ENCODE measurements at regions not wholly inside any gene's neighbourhood (a gene's known extent, or its start where the extent isn't known, plus 50 kb on each side); places are given as distances from the start of the nearest gene placed in this dataset.
"Not testable (repeated sequence)": the region's sequence is repeated elsewhere in the genome, so short reads cannot be mapped to it uniquely, and the experiment has no call there.

DNA sequence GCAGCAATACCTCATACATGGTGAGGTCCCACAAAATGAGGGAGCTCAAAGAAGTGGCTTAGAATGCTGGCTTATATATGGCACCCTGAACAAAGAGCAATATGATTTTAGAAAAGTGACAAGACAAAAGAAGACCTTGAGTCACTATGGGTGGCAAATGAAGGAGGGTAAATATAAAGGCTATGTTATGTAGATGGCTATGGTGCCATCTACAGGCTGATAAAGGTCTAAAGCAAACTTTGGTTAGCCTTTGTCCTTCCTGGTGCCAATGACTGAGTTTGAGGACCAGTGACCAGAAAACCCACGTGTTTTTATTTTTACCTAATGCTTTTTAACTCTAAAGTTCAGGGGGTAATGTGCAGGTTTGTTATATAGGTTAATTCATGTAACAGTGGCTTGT lies 151.8 kb downstream of the CCNG2 start:
- no peak for DNase-seq

DNA sequence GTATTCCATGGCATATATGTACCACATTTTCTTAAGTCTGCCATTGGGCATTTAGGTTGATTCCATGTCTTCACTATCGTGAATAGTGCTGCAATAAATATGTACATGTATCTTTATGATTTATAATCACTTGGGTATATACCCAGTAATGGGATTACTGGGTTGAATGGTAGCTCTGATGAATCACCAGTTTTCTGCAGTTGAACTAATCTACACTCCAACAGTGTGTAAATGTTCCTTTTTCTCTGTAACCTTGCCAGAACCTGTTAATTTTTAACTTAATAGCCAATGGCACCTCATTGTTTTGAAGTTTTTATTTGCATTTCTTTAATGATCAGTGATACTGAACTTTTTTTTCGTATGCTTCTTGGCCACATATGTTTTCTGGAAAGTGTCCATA lies 152.5 kb downstream of the CCNG2 start:
- DNase-seq = no peak

DNA sequence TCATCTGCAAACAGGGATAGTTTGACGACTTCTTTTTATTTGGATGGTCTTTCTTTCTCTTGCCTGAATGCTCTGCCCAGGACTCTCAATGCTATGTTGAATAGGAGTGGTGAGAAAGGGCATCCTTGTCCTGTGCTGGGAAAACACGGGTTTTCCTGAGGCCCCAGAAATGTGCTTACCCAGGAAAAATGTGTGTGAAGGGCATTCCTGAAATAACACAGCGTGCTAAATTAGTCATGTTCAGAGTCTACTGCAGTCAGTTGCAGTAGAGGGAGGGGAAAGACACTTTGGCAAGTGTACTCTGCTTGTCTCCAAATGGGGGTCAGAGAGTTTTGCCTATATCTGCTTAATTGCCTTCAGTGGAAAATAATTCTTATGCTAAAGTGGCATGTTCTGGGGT lies 153.9 kb downstream of the CCNG2 start:
- DNase-seq = no peak

DNA sequence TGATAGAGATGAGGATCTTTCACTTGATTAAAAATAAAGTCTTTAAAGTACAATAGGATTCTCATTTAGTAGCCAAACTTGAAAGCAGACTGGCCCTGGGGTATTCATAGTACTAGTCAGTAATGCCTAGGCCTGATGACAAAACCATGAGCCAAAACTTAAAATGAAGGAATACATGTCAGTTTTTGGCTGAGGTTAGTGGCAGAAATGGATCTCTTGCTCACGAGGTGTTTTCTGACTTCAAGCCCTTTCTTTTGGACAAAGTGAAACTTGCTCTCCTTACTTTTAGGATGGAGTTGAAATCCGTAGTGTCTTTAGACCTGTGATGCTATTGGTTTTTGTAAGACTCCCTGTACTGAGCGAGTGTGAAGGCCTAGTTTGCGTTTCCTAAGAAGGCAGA lies 157.7 kb downstream of the CCNG2 start:
- DNase-seq = no peak

DNA sequence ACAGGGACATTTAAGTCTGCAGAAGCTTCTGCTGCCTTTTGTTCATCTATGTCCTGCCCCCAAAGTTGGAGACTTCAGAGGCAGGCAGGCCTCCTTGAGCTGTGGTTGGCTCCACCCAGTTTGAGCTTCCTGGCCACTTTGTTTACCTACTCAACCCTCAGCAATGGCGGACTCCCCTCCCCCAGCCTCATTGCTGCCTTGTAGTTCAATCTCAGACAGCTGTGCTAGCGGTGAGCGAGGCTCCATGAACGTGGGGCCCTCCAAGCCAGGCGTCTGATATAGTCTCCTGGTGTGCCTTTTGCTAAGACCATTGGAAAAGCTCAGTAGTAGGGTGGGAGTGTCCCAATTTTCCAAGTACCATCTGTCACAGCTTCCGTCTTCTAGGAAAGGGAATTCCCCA lies 170.1 kb downstream of the CCNG2 start:
- no peak for DNase-seq

DNA sequence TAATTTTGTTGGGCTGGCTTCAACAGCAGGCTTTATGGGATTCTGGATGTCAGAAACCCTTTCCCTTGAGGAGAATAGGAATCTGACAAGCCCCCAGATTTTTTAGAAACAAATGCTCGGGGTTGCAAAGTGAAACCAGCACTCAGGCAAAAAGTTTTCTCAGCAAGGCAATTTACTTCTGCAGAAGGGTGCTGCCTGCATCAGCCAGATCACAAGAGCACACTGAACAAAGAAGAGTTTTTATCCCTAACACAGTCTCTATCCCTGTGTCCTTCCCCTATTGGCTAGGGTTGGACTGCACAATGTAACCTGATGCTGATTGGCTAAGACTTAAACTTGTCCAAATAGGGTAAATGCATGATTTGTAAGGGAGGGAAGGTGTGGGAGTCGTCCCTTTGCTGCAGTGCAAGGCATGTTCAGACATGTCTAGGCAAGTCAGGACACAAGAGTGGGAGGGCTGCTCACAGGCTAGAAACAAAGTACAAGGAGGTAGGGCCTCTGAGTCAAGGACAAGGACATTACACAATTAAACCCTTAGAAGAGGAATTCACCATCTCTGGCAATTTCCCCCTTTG lies 175.8 kb downstream of the CCNG2 start:
- no peak for DNase-seq

DNA sequence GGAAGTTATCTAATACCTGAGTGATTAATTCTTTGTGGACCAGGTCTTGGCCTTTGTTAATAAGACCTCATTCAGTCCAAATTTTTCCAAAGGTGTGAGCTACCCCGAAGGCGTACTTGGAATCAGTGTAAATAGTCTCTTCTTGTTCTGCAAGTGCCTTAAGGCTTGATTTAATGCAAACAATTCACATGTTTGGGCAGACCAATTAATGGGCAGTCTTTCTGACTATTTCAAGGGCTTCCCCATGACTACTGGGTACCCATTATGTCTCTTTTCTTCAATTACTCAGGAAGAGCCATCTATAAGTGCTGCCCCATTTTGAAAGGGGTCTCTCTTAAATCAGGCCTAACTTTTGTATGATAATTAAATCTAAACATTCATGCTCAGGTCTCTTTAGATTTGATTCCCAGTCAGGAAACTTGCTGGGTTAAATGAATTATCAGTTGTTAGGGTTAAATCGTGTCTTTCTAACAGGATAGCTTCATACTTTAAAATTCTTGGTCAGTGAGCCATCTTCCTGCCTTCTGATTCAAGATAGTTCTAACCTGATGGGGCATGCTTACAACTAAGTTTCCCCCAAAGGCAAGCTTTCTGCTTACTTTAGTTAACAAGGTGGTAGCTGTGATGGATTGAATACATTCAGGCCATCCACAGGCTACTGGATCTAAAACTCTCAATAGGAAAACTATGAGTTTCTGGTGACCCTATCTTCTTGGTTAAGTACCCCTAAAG lies 179.6 kb downstream of the CCNG2 start:
- DNase-seq = no peak

DNA sequence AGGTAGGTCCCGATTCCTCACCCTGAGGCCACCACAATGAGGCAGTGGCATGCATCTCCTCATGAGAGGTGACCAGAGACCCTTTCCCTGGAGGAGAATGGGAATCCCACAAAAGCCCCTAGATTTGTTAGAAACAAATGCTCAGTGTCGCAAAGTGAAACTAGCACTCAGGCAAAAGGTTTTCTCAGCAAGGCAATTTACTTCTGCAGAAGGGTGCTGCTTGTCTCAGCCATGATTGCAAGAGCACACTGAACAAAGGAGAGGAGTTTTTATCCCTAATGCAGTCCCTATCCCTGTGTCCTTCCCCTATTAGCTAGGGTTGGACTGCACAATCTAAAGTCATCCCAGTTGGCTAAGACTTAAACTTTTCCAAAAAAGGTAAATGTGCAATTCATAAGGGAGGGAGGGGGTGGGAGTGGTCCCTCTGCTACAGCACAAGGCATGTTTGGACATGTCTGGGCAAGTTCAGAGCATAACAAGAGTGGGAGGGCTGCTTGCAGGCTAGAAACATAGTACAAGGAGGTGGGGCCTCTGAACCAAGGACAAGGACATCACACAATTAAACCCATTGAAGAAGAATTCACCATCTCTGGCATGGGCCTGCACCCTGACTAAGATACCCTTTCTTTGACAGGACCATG lies 185.3 kb downstream of the CCNG2 start:
- DNase-seq = no peak

DNA sequence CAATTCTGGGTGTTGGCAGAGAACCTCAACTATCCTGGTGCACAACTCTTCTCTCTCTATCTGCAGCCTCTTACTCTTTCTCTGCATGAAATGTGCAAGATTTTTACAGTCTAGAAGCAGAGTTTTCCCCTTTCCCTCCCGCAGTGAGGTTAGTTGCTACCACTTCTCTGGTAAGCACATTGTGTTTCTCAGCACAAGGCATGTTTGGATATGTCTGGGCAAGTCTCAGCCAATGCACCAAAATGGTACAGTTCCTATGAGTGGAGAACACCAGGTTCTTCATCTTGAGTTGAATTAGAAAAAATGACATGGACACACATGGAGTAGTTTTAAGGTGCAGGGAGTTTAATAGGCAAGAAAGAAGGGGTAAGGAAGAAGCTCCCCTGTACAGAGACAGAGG lies 187.0 kb downstream of the CCNG2 start:
- no peak for DNase-seq

DNA sequence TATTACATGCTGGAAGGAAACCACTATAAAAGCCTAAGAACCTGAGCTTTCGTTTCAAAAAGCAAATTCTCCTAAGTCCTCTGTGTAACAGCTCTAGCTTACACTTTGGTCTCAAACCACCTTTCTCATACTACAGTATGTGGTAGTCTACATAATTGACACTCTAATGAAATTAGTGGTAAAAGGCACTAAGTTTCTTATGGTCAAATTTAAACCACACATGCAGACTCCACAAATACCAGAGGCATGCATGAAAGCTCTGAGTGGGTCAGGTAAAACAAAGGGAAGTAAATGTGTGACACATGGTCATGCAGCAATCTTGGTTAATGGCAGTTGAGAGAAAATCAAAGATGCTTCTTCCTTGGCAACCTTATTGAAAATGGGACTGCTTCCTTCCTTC lies 187.8 kb downstream of the CCNG2 start:
- DNase-seq = no peak

DNA sequence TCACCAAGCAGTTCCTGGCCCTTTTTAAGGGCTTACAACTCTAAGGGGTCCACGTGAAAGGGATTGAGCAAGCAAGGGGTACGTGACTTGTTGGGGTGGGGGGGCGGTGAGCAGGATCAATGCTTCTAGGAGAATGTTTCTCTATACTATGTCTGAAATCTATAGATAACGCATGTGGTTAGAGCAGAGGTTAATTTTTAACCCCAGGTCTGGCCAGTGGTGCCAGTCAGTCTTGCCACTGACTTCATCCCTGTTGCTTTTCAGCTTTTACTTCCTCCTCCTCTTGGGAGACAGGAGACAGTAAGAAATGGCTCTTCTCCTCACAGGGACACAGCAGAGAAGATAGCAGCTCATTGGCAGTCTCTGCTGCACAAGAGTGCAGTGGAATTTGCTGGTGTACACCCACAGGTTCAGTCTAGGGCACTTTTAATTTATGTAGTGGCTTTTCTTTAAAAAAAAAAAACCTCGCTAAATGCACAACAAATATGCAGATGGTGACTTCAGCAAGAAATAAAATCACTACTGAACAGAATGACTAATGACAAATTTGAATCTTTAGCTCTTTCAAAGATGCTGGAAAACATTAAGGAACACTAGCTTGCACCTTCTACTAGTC lies 190.5 kb downstream of the CCNG2 start:
- no peak for DNase-seq

DNA sequence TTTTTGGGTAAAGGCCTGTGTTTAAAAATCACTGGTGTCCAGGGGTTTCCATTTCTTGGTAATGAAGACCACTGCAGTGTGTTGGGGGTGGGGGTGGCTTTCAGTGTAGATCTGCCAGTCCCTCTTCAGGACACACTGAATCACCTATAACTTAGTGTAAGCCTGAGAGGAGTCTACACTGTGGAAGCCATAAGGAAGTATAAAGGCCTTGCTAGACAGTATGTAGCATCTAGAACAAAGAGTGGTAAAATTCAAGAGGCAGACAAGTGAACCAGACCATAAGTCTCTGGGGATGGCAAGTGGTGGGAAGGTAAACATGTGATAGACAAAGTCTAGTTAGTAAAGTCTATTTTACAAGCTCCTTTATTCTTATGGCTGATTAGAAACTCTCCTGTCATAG lies 191.8 kb downstream of the CCNG2 start:
- no peak for DNase-seq

DNA sequence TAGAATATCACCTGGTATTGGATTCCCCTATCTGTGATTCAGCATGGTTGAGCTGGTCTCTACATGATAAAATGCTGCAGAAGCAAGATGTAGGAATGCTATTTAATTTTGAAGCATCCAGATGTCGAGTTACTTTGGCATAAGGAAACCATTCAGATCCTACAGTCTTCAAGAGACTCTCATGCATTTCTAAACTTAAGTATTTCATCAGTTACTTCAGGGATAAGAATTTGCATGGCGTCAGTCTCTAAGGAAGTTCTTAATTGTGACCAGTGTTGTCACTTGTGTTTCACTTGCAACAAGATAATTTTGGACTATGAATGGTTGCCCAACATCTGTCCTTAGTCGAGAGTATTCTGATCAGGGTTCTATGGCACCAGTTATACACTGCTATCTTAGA lies 192.4 kb downstream of the CCNG2 start:
- DNase-seq = no peak

DNA sequence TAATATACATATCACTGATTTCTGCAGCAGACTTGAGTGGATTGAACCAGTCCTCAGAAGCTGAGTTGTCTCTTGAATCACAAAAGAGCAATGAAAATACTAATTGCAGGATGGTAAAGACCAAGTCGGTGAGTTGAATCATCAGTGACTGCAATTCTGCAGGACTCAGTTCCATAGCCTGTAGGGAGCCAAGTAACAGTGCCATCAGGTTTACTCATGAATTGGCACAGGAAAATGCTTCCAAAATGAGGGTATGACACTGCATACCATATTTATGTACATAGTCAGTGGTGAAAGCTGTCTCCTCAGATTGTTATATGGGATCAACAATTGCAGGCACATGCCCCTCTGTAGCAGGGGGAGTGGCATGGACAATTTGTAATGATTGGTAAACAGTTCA lies 192.8 kb downstream of the CCNG2 start:
- DNase-seq = no peak

DNA sequence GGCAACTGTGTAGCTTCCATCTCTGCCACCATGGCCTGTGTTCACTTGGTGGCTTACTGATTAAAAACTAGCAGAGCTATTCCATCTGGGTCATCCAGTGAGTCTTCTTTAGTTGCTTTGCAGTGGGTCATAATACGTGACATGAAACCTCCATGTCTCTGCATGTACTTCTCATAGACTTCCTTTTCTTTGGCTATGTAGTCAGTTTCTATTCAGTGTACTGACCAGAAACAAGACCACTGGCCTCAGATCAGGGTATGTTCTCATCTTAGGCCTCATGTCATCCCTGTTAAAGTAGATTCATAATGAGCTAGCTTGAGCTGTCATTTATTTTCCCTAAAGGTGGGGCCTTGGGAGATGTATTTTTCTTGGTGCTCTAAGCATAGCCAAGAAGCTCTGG lies 195.2 kb downstream of the CCNG2 start:
- DNase-seq = no peak

DNA sequence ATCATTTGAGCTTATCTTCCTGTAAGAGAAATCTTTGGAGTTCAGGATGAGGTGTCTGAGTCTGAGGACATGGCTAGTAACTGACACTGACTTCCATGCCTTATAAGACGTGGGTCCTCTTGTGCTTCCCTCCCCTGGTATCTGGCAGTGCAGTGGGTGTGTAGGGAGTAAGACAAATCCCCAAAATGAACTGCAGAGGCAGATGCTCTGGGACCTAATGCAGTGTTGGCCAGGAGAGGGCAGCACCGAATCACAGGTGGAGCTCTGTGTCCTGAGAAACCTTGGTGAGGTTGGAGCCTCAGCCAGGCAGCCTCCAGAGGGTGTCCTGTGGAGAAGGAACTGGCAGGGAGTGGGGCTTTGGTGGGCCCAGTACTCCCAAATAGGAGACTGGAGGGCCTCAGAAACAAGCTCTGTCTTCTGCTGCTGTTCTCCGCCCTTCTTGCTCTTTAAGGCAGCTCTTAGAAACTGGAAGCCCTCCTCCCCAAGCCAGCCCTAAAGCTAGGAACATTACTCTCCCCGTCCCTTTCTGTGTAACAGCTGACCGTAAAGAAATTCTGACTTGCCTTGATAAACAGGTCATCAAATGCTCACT lies 196.8 kb downstream of the CCNG2 start:
- not testable (repeated sequence) for DNase-seq

DNA sequence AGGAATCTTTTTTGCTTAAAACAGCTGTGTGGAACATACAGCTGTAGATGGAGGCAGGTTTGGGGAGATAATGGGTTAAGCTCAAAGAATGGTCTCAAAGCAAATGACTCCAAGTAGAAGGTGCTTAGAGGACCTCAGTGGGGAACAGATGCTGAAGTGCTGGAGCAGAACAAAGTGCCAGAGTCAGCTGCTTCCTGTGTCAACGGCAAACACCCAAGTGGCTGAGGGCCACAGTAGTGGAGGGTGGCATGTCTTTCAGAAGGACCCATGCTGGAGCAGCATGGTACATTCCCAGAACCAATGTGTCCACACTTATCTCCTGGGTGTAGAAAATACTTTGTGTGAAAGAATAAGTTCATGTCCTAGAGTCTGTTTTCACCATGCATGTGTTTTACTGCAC lies 197.5 kb downstream of the CCNG2 start:
- DNase-seq = no peak

DNA sequence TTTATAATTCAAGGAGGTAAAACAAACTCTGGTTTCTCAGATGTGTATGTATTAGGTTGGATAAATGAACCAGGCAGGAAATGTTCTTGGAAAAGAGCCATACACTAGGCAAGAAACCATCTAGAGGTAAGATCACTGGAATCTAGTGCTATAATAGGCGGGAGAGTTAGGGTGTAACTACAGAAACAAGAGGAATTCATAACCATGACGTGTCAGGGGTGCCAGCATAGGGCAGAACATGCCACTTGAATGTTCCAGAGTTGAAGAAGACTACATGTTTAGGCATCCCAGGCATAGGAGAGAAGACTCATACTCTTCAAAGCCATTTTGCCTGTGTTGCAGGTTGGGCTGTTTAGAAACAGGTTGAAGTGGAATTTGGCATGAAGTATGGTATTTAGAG lies 198.7 kb downstream of the CCNG2 start:
- DNase-seq = no peak

DNA sequence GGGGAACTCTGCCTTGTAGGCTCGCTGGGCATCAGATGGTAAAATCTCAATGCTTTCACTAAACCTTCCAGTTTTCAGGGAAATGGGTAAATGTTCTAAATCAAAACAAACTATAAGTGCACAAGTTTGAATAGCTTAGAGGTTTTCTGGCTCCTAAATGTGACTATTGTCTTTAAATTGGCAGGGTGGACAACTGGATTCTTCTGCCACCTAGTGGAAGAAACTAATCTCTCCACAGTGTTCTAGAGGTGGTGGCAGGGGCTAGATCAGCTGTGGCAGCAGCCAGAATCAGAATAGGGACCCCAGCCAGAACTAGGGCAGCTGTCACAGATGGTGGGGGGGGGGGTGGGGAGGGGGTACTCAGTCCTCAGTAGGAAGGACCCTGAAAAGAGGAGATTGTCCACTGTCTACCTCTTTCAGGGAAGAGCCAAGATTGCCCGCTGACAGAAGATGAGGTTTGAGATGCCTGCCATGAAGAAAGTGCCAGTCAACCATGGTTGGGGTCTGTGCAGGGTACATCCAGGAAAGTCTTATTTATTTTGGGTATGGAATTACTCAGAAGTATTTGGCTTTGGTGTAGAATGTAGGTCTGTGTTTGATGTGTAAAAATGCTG lies 201.4 kb downstream of the CCNG2 start:
- peak; percentile 2 for DNase-seq

DNA sequence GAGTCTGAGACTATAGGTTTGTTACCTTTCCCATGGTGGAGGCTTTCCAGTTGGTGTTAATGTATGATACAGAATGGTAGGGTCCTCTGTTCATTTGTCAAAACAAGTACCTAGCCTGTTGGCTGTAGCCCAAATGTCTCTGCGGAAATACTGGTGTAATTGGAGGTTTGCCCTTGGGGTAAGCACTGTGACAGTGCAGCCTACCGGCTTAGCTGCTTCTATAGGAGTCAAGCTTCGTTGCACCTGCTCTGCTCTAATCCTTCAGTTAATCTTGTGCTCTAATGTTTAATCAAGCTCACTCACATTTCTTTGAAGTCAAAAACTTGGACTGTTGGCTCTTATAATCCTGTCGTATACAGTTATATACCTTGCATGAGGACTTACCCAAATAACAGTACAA lies 203.4 kb downstream of the CCNG2 start:
- no peak for DNase-seq

DNA sequence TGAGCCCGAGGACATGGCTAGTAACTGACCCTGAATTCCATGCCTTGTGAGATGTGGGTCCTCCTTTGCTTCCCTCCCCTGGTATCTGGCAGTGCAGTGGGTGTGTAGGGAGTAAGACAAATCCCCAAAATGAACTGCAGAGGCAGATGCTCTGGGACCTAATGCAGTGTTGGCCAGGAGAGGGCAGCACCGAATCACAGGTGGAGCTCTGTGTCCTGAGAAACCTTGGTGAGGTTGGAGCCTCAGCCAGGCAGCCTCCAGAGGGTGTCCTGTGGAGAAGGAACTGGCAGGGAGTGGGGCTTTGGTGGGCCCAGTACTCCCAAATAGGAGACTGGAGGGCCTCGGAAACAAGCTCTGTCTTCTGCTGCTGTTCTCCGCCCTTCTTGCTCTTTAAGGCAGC lies 209.9 kb downstream of the CCNG2 start:
- not testable (repeated sequence) for DNase-seq

DNA sequence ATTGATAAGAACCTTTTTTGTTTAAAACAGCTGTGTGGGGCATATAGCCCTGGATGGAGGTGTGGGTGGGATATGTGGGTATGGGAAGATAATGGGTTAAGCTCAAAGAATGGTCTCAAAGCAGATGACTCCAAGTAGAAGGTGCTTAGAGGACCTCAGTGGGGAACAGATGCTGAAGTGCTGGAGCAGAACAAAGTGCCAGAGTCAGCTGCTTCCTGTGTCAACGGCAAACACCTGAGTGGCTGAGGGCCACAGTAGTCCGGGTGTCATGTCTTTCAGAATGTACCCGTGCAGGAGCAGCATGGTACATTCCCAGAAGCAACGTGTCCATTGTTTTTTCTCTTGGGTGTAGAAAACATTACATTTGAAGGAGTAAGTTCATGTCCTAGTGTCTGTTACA lies 210.6 kb downstream of the CCNG2 start:
- no peak for DNase-seq

DNA sequence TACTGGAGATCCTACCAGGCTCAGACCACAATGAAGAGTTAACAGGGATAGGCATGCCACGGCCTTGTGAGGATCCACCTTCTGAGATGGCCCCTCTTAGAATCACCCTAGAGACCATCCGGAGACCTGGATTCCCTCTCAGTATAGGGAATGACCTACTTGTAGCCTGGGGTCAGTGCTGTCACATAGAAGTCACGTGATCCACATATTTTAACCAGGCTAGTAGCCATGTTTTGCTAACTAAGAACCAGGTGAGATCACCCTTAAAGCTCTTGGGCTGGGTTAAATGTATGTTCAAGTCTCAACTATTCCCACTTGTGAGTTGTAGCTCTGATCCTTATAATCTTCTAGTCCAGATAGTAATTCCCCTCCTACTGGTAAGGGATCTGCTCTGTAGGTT lies 215.4 kb downstream of the CCNG2 start:
- DNase-seq = no peak
